ENCODE measurements at regions not wholly inside any gene's neighbourhood (a gene's known extent, or its start where the extent isn't known, plus 50 kb on each side); places are given as distances from the start of the nearest gene placed in this dataset.

GRCh38 chr6:119604124-119604523 lies 254.6 kb upstream of the MAN1A1 start (continued):
- TF ChIP-seq REST (IDR thresholded peaks at IDR 0.05; ENCODE audit: unreplicated experiment) (no peak), EZH2 (IDR thresholded peaks at IDR 0.05; ENCODE audit: low read depth, unreplicated experiment) (no peak), CTCF (conservative IDR thresholded peaks at IDR 0.05; ENCODE audit: low read depth in 2 of 2) (no peak), POLR2AphosphoS5 (IDR thresholded peaks at IDR 0.05; ENCODE audit: low read depth) (no peak), ZNF114 (CRISPR knock-in tag; IDR thresholded peaks at IDR 0.05) (no peak), STAT1 (IDR thresholded peaks at IDR 0.05; ENCODE audit: unreplicated experiment) (no peak), NANOG (IDR thresholded peaks at IDR 0.05; ENCODE audit: borderline replicate concordance) (no peak)

- Mint-ChIP-seq H3K27ac (no peak overlapping the region), H3K27me3 (ENCODE audit: insufficient read depth, low read depth, poor library complexity) (no peaks in the 10 kb centered on the region), H3K9me3 (no peaks in the 10 kb centered on the region; the same call in 2 of the 3 replicates), H3K4me3 (no peak overlapping the region), H3K4me1 (no peaks in the 10 kb centered on the region), H3K36me3 (ENCODE audit: low read depth) (no peaks in the 10 kb centered on the region)
- Histone ChIP-seq H3K9me2 (ENCODE audit: insufficient read depth) (no peaks in the 10 kb centered on the region), H3K4me2 (no peak overlapping the region), H3K36me3 (ENCODE audit: insufficient read depth) (no peaks in the 10 kb centered on the region), H3K4me1 (ENCODE audit: insufficient read depth) (no peaks in the 10 kb centered on the region), H2AFZ (no peak overlapping the region), H3K27me3 (ENCODE audit: insufficient read depth) (no peaks in the 10 kb centered on the region), H3F3A (replicated peaks; ENCODE audit: low read depth) (no peaks in the 10 kb centered on the region), H3K27ac (ENCODE audit: low read depth) (no peak overlapping the region), H3K4me3 (no peak overlapping the region), H3K79me2 (replicated peaks; ENCODE audit: insufficient read depth) (no peaks in the 10 kb centered on the region), H4K20me1 (replicated peaks; ENCODE audit: insufficient read depth) (no peaks in the 10 kb centered on the region)
- ATAC-seq (no peak), DNase-seq (ENCODE audit: low spot score) (no peak)
- TF ChIP-seq EZH2 (IDR thresholded peaks at IDR 0.05; ENCODE audit: low read depth, unreplicated experiment), result no peak
- TF ChIP-seq STAT1 (IDR thresholded peaks at IDR 0.05; ENCODE audit: unreplicated experiment), result no peak
- TF ChIP-seq POLR2AphosphoS5 (IDR thresholded peaks at IDR 0.05; ENCODE audit: low read depth), result no peak
- TF ChIP-seq CREB1 (CRISPR knock-in tag; IDR thresholded peaks at IDR 0.05; ENCODE audit: low read depth), result no peak
These were observed 253.9 kb upstream of the MAN1A1 start for GRCh38 chr6:119603501-119603900.
